GM12875 (cell line): ENCODE measurements at regions not wholly inside any gene's neighbourhood (a gene's known extent, or its start where the extent isn't known, plus 50 kb on each side); places are given as distances from the start of the nearest gene placed in this dataset.
"Not testable (repeated sequence)": the region's sequence is repeated elsewhere in the genome, so short reads cannot be mapped to it uniquely, and the experiment has no call there.

Experiments
- H3K4me3 ChIP-seq: one replicate; pipeline ENCODE4 v1.5.1; 2011; ENCODE audit warnings: low read depth, low read length, control low read depth
- CTCF ChIP-seq: IDR thresholded peaks from 2 replicates; pipeline ENCODE4 v1.5.1; 2011; ENCODE audit warnings: low read depth, mild to moderate bottlenecking, control low read depth, inconsistent platforms, low read length, moderate library complexity, borderline replicate concordance; ENCODE audit not compliant: insufficient read depth

GRCh38 chr6:159627939-159628338, 65.1 kb downstream of the SOD2 start:
- TF ChIP-seq CTCF, result no peak
- no peak overlapping the region for H3K4me3 ChIP-seq

- H3K4me3 ChIP-seq, result not testable (repeated sequence)
Observed at GRCh38 chr6:159626506-159626905, 66.5 kb downstream of the SOD2 start.

- no peak overlapping the region for H3K4me3 ChIP-seq
- TF ChIP-seq CTCF, result no peak
Observed at GRCh38 chr6:159623156-159623555, 69.9 kb downstream of the SOD2 start.

- TF ChIP-seq CTCF, result no peak
- no peak overlapping the region for H3K4me3 ChIP-seq
Observed at GRCh38 chr6:159620947-159621346, 72.1 kb downstream of the SOD2 start.

GRCh38 chr6:159617444-159617843, 75.6 kb downstream of the SOD2 start:
- H3K4me3 ChIP-seq, result no peak overlapping the region
- TF ChIP-seq CTCF, result no peak

GRCh38 chr6:159616456-159616855, 76.6 kb downstream of the SOD2 start:
- no peak for TF ChIP-seq CTCF
- no peak overlapping the region for H3K4me3 ChIP-seq

GRCh38 chr6:159615918-159616317, 77.1 kb downstream of the SOD2 start:
- no peak overlapping the region for H3K4me3 ChIP-seq
- no peak for TF ChIP-seq CTCF

GRCh38 chr6:159610881-159611280, 82.2 kb downstream of the SOD2 start:
- no peak for TF ChIP-seq CTCF

More at GRCh38 chr6:159610881-159611280, 82.2 kb downstream of the SOD2 start:
- H3K4me3 ChIP-seq, result no peak overlapping the region
